Fibroblast of lung (primary cell): ENCODE measurements at regions not wholly inside any gene's neighbourhood (a gene's known extent, or its start where the extent isn't known, plus 50 kb on each side); places are given as distances from the start of the nearest gene placed in this dataset.
A peak's percentile ranks its signal among the peaks of the same experiment; 100 is the strongest.

Source experiments
- DNase-seq, 2 donors: peaks; one replicate each; pipeline versions ENCODE4 v3.0.0 to v3.0.0-alpha.2; 2010; ENCODE audit warnings: low read depth in 2 of 2
- H2AFZ ChIP-seq: 2 replicates; pipeline ENCODE4 v1.5.1; 2012; ENCODE audit warnings: low read length, control low read depth, inconsistent platforms
- H3K27ac ChIP-seq: 2 replicates; pipeline ENCODE4 v1.5.1; 2011; ENCODE audit warnings: low read length, control low read depth; ENCODE audit not compliant: insufficient read depth
- H3K27me3 ChIP-seq: 2 replicates; pipeline ENCODE4 v1.5.1; 2011; ENCODE audit warnings: mild to moderate bottlenecking, low read length; ENCODE audit not compliant: control insufficient read depth, insufficient read depth
- H3K36me3 ChIP-seq: 2 replicates; pipeline ENCODE4 v1.5.1; 2011; ENCODE audit warnings: low read length; ENCODE audit not compliant: control insufficient read depth, insufficient read depth
- H3K4me1 ChIP-seq: 2 replicates; pipeline ENCODE4 v1.5.1; 2011; ENCODE audit warnings: low read length; ENCODE audit not compliant: control insufficient read depth, insufficient read depth; ENCODE audit errors: extremely low read depth
- H3K4me2 ChIP-seq: 2 replicates; pipeline ENCODE4 v1.5.1; 2011; ENCODE audit warnings: low read length, control low read depth; ENCODE audit not compliant: insufficient read depth; ENCODE audit errors: extremely low read depth
- H3K4me3 ChIP-seq, 4 experiments: fragments of 200-600 bp in 1 of 4; sonication (generic) in 1 of 4; replicated peaks in 1 of 4; 2 replicates each; pipeline ENCODE4 v1.5.1; 2011 to 2016; ENCODE audit warnings: low read length in 4 of 4, low read depth in 3 of 4, mild to moderate bottlenecking in 3 of 4, control low read depth in 2 of 4, inconsistent platforms in 1 of 4, mixed read lengths in 1 of 4; ENCODE audit not compliant: insufficient read depth in 1 of 4; ENCODE audit errors: control extremely low read depth in 1 of 4
- H3K79me2 ChIP-seq: 2 replicates; pipeline ENCODE4 v1.5.1; 2012; ENCODE audit warnings: mild to moderate bottlenecking, low read length, inconsistent platforms; ENCODE audit not compliant: control insufficient read depth, insufficient read depth
- H3K9ac ChIP-seq: 2 replicates; pipeline ENCODE4 v1.5.1; 2011; ENCODE audit warnings: mild to moderate bottlenecking, low read length, control low read depth; ENCODE audit not compliant: insufficient read depth
- H3K9me3 ChIP-seq: 2 replicates; pipeline ENCODE4 v1.5.1; 2012; ENCODE audit warnings: low read depth, low read length; ENCODE audit not compliant: control insufficient read depth, insufficient read depth
- H4K20me1 ChIP-seq: 2 replicates; pipeline ENCODE4 v1.5.1; 2011; ENCODE audit warnings: low read length; ENCODE audit not compliant: control insufficient read depth, insufficient read depth; ENCODE audit errors: extremely low read depth
- EZH2 ChIP-seq: IDR thresholded peaks from 2 replicates; pipeline ENCODE4 v1.5.1; 2012; ENCODE audit warnings: low read length, control low read depth, mild to moderate bottlenecking; ENCODE audit errors: missing control alignments
- TF ChIP-seq, protein P1 (sequence below), 2 donors: IDR thresholded peaks in 1 of 2; conservative IDR thresholded peaks in 1 of 2; 1 replicate in 1 of 2; 2 replicates in 1 of 2; pipeline ENCODE4 v1.5.1; 2011 to 2012; ENCODE audit warnings: low read length in 2 of 2, control low read depth in 1 of 2, inconsistent platforms in 1 of 2, low read depth in 1 of 2, mild to moderate bottlenecking in 1 of 2

DNA sequence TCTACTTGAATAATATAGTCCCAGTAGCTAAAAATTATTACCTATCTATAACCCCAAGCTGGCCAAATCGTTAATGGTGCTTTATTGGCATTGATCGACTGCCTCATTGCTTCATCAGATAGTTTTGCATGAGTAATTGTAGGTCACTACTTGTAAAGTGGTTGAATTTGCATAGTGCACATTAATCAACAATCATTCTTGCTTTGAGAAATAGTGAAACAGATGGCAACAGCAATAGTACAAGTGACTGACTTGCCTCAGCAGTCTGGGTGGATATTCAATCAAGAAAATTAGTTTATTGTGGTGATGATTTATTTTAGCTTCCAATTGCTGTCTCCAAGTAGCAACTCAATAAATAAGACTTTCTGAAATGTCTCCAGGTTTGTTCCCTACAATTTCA lies 117.8 kb upstream of the NRXN1 start:
- no peak overlapping the region for H3K9ac ChIP-seq
- H3K9me3 ChIP-seq, result no peaks in the 10 kb centered on the region
- no peak overlapping the region for H2AFZ ChIP-seq
- H3K4me1 ChIP-seq, result no peaks in the 10 kb centered on the region
- H3K27ac ChIP-seq, result no peak overlapping the region
- H3K4me2 ChIP-seq, result no peak overlapping the region
- H3K79me2 ChIP-seq, result no peaks in the 10 kb centered on the region
- H3K4me3 ChIP-seq, result no peak overlapping the region
- no peaks in the 10 kb centered on the region for H3K36me3 ChIP-seq
- no peaks in the 10 kb centered on the region for H3K27me3 ChIP-seq
- no peaks in the 10 kb centered on the region for H4K20me1 ChIP-seq
- DNase-seq, result no peak
- TF ChIP-seq, protein P1, sequence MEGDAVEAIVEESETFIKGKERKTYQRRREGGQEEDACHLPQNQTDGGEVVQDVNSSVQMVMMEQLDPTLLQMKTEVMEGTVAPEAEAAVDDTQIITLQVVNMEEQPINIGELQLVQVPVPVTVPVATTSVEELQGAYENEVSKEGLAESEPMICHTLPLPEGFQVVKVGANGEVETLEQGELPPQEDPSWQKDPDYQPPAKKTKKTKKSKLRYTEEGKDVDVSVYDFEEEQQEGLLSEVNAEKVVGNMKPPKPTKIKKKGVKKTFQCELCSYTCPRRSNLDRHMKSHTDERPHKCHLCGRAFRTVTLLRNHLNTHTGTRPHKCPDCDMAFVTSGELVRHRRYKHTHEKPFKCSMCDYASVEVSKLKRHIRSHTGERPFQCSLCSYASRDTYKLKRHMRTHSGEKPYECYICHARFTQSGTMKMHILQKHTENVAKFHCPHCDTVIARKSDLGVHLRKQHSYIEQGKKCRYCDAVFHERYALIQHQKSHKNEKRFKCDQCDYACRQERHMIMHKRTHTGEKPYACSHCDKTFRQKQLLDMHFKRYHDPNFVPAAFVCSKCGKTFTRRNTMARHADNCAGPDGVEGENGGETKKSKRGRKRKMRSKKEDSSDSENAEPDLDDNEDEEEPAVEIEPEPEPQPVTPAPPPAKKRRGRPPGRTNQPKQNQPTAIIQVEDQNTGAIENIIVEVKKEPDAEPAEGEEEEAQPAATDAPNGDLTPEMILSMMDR (conservative IDR thresholded peaks at IDR 0.05 in 1 of 2, IDR thresholded peaks at IDR 0.05 in 1 of 2; ENCODE audit: low read depth in 1 of 2, low read length in 2 of 2), result no peak
- no peak for TF ChIP-seq EZH2

DNA sequence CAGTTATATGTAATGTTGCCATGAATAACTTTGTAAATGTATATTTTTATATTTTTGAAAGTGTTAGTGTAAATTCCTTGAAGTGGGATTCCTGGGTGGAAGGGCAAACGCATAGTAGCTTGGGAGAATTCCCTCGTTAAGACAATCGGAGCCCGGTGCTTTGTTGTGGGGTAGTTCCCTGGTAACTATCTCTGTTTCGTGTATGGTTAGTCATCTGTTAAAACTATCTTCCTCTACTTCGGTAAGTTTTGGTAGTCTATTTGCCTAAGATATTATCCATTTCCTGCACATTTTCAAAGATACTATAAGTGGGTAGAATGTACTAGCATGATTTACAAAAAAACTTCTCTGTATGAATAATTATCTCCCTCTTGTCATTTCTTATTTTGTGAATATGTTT lies 113.8 kb upstream of the NRXN1 start:
- H2AFZ ChIP-seq, result no peak overlapping the region
- H3K4me3 ChIP-seq, result no peak overlapping the region
- H3K36me3 ChIP-seq, result no peaks in the 10 kb centered on the region
- no peaks in the 10 kb centered on the region for H3K79me2 ChIP-seq
- H3K4me2 ChIP-seq, result no peak overlapping the region
- no peaks in the 10 kb centered on the region for H3K27me3 ChIP-seq
- no peaks in the 10 kb centered on the region for H4K20me1 ChIP-seq
- H3K9me3 ChIP-seq, result no peaks in the 10 kb centered on the region
- no peak overlapping the region for H3K9ac ChIP-seq
- H3K27ac ChIP-seq, result no peak overlapping the region
- DNase-seq, result no peak
- TF ChIP-seq EZH2, result no peak
- H3K4me1 ChIP-seq, result no peaks in the 10 kb centered on the region

DNA sequence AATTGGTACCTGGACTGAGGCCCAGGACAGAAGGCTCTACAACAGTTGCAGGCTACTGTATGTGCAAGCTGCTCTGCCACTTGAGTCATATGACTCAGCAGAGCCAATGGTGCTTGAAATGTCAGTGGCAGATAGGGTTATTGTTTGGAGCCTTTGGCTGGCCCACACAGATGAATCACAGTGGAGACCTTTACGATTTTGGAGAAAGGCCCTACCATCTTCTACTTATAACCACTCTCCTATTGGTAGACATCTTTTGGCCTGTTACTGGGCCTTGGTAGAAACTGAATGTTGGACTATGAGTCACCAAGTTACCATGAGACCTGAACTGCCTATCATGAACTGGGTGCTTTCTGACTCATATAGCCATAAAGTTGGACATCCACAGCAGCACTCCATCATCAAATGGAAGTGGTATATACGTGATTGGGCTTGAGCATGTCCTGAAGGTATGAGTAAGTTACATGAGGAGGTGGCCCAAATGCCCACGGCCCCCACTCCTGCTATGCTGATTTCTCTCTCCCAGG lies 88.9 kb upstream of the NRXN1 start:
- peak in 1 of 2 donors; percentile 61 for DNase-seq
- H3K4me2 ChIP-seq, result no peak overlapping the region
- no peaks in the 10 kb centered on the region for H3K27me3 ChIP-seq
- H3K79me2 ChIP-seq, result no peaks in the 10 kb centered on the region
- H4K20me1 ChIP-seq, result no peaks in the 10 kb centered on the region
- no peak overlapping the region for H3K9ac ChIP-seq
- no peak overlapping the region for H3K27ac ChIP-seq
- no peaks in the 10 kb centered on the region for H3K9me3 ChIP-seq
- no peak overlapping the region for H2AFZ ChIP-seq
- H3K4me3 ChIP-seq, result no peak overlapping the region
- H3K36me3 ChIP-seq, result no peaks in the 10 kb centered on the region
- H3K4me1 ChIP-seq, result no peaks in the 10 kb centered on the region
- no peak for TF ChIP-seq EZH2
- TF ChIP-seq, protein P1 (conservative IDR thresholded peaks at IDR 0.05 in 1 of 2, IDR thresholded peaks at IDR 0.05 in 1 of 2; ENCODE audit: low read depth in 1 of 2, low read length in 2 of 2), result no peak
